ENCODE measurements at regions not wholly inside any gene's neighbourhood (a gene's known extent, or its start where the extent isn't known, plus 50 kb on each side); places are given as distances from the start of the nearest gene placed in this dataset.
"Not testable (repeated sequence)": the region's sequence is repeated elsewhere in the genome, so short reads cannot be mapped to it uniquely, and the experiment has no call there.

DNA sequence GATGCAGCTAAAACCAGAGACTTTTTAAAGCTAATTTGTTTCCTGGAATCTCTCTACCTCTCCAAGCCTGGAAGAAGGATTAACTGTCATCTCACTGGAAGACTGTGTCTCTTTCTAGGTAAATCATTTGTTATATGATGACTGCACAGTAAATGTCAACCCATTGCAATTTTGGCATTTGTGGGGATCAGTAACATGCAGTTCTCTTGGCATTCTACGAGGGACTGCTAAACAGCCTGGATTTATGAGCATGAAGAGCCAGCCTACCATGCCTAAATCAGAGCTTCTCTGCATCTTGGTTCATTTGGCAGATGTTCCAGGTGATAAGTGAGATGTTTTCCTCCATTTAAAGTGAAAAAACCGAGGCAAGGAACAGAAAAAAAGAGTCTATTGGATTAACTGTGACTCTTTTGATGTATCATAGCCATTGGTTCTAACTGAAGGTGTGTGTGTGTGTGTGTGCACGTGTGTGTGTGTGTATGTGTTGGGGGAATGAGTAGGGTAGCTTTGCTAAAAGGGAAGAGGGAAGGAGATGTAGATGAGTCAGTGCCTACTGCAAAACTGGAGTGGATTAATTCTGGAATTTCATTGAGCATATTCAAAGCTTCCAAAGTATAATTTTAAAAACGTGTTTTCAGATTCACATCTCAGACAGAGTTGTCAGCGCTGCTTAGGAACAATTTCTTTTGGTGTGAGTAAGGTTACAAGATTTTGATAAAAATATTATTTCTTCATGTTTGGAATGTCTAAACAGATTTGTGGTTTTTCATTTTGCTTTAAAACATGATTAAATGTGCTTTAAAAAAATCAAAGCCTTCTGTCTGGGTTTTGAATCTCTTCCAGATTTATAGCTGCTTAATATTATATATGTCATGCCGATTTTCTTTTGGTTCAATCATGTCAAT lies 123.2 kb upstream of the LNX1 start:
- H3K27me3 Mint-ChIP-seq = peaks cover 47% of the 10 kb centered on the region
- ATAC-seq (no peak), DNase-seq (no peak)
- H3K27ac Mint-ChIP-seq = no peak overlapping the region
- no peaks in the 10 kb centered on the region for H3K9me3 Mint-ChIP-seq
- no peaks in the 10 kb centered on the region for H3K4me1 Mint-ChIP-seq
- no peak overlapping the region for H3K4me3 Mint-ChIP-seq

DNA sequence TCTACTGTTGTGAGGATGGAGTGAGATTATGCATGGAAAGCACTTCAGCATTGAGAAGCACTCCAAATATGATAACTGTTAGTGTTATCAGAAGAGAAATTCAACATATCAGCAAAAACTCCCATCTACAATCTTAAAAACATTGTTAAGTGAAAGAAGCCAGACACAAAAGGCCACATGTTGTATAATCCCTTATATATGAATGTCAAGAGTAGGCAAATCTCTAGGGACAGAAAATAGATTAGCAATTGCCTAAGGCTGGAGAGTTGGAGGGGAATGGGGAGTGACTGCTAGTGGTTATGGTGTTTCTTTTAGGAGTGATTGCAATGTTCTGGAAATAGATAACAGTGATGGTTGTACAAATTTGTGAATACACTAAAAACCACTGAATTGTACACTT lies 122.5 kb upstream of the LNX1 start:
- no peak for ATAC-seq
- DNase-seq = no peak
- no peak overlapping the region for H3K4me3 Mint-ChIP-seq
- H3K4me1 Mint-ChIP-seq = no peaks in the 10 kb centered on the region
- H3K27ac Mint-ChIP-seq = peak overlapping the region in 1 of 2 donors; percentile 75
- peaks cover 45% of the 10 kb centered on the region for H3K27me3 Mint-ChIP-seq
- no peaks in the 10 kb centered on the region for H3K9me3 Mint-ChIP-seq

DNA sequence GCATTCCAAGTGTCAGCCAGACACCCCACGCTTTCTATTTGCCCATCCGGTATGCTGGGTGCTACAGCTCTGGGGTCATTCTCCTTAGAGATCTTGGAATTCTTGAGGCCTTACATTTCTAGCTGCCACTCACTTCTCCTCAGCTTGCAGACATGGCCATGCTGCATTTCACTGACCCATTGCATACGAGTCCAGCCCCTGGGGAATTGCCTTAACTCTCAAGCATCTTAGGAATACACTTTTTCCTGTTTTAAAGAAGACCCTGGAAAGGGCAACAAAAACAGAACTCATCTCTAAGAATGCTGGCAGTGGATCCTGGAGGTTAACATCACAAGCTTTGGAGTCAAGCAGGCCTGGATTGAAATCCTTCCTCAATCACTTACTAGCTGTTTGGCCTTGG lies 122.0 kb upstream of the LNX1 start:
- DNase-seq (no peak), ATAC-seq (no peak)
- no peak overlapping the region for H3K4me3 Mint-ChIP-seq
- H3K27me3 Mint-ChIP-seq = peaks cover 50% of the 10 kb centered on the region
- no peaks in the 10 kb centered on the region for H3K9me3 Mint-ChIP-seq
- H3K27ac Mint-ChIP-seq = no peak overlapping the region
- no peaks in the 10 kb centered on the region for H3K4me1 Mint-ChIP-seq

DNA sequence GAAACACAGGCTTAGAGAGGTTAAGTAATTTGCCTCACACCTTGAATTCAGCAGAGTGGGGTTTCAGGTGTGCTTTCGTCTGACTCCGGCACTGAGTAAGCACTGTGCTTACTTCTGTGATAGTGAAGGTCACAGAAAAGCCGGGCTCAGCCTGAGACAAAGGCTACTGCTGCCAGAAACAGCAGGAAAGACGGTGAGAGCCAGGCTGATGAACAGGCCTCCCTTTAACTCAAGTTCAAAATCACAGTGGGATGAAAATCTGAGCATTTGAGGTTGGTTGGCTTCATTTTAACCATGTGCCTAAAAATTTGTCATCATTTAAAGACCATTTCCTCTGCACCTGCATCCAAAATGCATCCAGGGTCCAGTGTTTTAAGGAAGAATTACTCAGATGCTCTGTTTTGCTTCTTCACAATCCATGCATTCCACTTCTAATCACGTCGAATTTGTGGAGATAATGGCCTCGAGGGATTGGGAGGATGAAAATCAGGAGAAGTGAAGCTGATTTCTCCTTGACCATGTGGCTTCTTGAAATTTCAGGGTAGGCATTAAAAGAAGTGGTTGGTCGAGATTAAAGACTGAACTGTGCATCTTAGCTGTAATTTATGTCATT lies 121.2 kb upstream of the LNX1 start:
- DNase-seq = no peak
- Mint-ChIP-seq H3K4me1 (no peaks in the 10 kb centered on the region), H3K9me3 (no peaks in the 10 kb centered on the region)

DNA sequence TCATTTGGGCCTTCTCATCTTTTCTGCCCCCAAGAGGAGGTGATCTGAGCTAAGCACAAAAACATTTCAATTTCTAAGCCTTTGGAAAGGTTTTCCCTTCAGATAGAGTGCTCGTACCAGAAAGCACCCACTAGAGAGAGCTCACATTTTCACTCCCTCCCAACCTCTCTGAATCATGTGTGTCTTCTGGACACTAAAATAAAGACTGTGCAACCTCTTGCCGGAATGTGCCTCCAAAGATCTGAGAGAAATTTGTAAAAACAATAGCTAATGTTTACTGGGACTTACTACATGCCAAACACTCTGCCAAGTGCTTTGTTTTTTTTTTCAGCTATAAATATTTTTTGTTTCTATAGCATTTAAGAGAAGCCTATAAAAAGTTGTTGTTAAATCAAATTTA lies 120.6 kb upstream of the LNX1 start:
- Mint-ChIP-seq H3K9me3 (no peaks in the 10 kb centered on the region), H3K4me1 (no peaks in the 10 kb centered on the region), H3K27ac (no peak overlapping the region), H3K27me3 (peaks cover 59% of the 10 kb centered on the region), H3K4me3 (no peak overlapping the region)
- DNase-seq (no peak), ATAC-seq (no peak)

More for the DNA sequence above, 121.2 kb upstream of the LNX1 start:
- Mint-ChIP-seq H3K4me3 (no peak overlapping the region), H3K27ac (no peak overlapping the region), H3K27me3 (peaks cover 58% of the 10 kb centered on the region)
- ATAC-seq = no peak

DNA sequence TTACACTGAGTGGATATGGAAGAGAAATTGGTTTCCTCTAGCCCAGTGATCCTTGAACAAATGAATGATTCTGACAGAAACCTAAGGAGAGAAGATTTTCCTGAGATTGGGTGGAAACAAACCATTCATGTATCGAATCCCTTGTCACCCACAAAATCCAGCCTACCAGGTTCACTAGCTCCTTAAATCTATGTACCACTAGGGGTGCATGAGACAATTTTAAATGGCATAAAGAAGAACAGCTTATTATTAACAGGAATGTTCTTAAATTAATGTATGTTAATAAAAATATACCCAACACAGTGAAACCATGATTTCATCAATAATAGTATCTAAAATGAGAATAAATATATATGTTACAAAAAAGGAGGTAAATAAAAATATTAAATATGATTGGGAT lies 118.4 kb upstream of the LNX1 start:
- Mint-ChIP-seq H3K27ac (no peak overlapping the region), H3K4me1 (no peaks in the 10 kb centered on the region), H3K9me3 (no peaks in the 10 kb centered on the region), H3K4me3 (no peak overlapping the region), H3K27me3 (peaks cover 68% of the 10 kb centered on the region)
- DNase-seq = no peak
- no peak for ATAC-seq

DNA sequence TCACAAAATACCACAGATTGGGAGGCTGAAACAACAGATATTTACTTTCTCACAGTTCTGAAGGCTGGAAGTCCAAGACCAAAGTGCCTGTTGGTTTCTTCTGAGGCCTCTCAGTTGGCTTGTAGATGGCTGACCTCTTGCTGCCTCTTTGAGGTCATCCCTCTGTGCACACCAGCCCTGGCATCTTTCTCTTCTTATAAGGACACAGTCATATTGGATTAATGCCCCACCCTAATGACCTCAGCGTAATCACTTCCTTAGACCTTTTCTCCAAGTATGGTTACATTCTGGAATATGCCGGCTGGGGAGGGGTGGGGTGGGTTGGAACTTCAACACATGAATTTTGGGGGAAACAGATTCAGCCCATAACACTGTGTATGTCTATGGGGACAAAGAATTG lies 116.2 kb upstream of the LNX1 start:
- H3K4me1 Mint-ChIP-seq = peaks cover 10% of the 10 kb centered on the region
- H3K27me3 Mint-ChIP-seq = peaks cover 66% of the 10 kb centered on the region
- no peak for DNase-seq
- no peaks in the 10 kb centered on the region for H3K9me3 Mint-ChIP-seq
- H3K4me3 Mint-ChIP-seq = no peak overlapping the region
- ATAC-seq = no peak
- H3K27ac Mint-ChIP-seq = no peak overlapping the region

DNA sequence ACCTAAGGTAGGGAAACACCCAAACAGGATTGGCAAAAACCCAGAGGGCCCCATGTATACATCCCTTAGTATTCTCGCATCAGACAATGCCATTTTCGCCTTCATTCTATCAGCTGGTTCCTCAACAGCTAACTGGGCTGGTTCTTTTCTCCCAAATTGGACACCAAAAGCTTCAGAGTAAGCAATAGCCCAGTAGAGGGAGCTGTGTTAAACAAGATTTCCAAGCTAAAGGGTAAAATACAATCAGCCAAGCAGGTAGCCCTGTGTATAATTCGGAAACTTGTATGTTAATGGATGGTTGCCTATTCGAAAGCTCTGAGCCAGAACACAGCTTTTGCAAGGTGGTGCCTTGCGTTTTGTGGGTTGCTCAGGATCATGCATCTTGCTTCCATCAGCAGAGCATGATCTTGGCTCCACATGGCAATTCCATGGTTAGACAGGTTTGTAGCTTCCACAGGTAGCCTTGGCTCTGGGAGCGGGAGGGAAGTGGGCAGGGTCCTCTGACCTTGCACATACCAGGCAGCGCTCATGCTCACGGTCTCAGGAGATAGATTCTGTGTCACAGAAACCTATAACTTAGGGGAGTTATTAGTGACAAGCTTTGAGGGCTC lies 115.2 kb upstream of the LNX1 start:
- no peaks in the 10 kb centered on the region for H3K9me3 Mint-ChIP-seq
- DNase-seq (no peak), ATAC-seq (no peak)
- H3K27ac Mint-ChIP-seq = no peak overlapping the region
- no peak overlapping the region for H3K4me3 Mint-ChIP-seq
- H3K4me1 Mint-ChIP-seq = peaks cover 13% of the 10 kb centered on the region
- H3K27me3 Mint-ChIP-seq = peaks cover 61% of the 10 kb centered on the region

DNA sequence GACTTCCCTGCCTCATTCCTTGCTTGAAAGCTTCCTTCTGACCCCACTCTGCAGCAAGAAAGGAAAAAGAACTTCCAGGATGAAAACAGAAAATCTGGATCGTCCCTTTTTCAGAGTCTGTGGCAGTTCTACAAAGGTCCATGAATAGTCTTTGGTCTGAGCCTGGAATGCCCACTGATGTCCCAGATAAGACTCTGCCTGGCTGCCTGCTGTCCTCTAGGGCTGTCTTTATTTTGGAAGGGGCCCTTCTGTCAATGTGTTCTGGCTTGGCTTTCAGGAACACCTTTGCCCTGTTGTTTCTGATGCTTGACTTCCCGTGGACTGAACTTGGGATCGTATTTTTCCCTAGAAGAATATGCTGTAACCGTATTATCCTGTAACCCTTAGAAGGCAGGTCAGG lies 114.7 kb upstream of the LNX1 start:
- no peak for ATAC-seq
- H3K4me1 Mint-ChIP-seq = peaks cover 13% of the 10 kb centered on the region

DNA sequence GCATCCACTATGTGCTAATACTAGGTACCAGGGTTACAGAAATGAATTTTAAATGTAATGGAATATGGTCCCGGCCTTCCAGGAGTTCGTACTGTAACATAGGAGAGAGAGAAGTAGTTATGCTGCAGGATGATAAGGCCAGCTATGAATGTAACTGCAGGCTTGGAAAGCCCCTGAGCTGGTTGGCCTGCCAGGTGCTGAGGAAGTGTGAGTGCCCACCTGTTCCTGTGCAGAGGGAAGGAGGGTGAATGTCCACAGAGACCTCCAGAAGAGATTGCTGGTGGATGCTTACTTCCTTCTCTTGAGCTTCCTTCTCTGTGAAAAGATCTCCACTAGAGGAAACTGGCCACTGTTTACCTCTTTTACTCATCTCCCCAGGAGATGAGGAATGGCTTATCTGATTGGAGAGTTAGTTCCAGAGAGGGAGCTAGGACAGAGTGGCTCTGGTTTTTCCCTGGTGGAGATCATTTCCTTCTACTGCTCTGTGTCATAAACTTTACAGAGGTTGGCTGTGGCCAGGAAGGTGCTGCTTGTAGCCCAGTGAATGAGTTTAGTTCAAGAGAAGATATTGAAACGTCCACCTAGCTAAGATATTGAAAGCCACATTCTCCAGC lies 114.0 kb upstream of the LNX1 start:
- Mint-ChIP-seq H3K27ac (no peak overlapping the region), H3K4me1 (peaks cover 13% of the 10 kb centered on the region), H3K27me3 (peaks cover 66% of the 10 kb centered on the region), H3K9me3 (no peaks in the 10 kb centered on the region), H3K4me3 (no peak overlapping the region)
- DNase-seq (no peak), ATAC-seq (no peak)

More for the DNA sequence above, 114.7 kb upstream of the LNX1 start:
- DNase-seq = no peak
- no peak overlapping the region for H3K27ac Mint-ChIP-seq
- H3K4me3 Mint-ChIP-seq = no peak overlapping the region
- H3K9me3 Mint-ChIP-seq = no peaks in the 10 kb centered on the region
- H3K27me3 Mint-ChIP-seq = peaks cover 61% of the 10 kb centered on the region

DNA sequence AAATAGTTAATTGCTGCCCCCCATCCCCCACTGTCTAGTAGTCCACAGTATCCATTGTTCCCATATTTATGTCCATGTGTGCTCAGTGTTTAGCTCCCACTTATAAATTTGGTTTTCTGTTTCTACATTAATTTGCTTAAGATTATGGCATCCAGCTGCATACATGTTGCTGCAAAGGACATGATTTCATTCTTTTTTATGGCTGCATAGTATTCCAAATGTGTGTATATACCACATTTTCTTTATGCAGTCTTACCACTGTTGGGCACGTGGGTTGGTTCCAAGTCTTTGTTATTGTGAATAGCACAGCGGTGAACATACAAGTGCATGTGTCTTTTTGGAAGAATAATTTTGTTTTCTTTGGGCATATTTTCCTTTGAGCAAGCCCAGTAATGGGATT lies 113.0 kb upstream of the LNX1 start:
- Mint-ChIP-seq H3K27ac (no peak overlapping the region), H3K4me1 (peaks cover 13% of the 10 kb centered on the region), H3K4me3 (no peak overlapping the region), H3K9me3 (no peaks in the 10 kb centered on the region), H3K27me3 (peaks cover 66% of the 10 kb centered on the region)
- no peak for DNase-seq
- ATAC-seq = no peak

DNA sequence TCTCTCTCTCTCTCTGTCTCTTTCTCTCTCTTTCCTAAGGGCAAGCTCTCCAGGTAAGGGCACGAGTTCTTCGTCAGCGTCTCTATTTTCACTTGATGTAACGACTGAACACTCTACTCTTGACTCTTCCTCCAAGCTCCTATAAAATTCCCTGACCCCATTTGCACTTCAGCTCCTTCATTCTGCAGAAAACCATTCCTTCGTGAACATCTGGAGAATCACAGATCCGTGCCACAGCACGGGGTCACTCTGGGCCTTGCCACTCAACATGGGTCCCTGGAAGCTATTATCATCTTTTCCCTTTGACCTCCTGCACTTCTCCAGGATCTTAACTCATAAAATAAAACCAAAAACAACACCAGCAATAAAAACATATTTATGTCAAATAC lies 112.0 kb upstream of the LNX1 start:
- Mint-ChIP-seq H3K27ac (peak overlapping the region in 1 of 2 donors; percentile 71), H3K4me3 (peak overlapping the region; percentile 40 to 79), H3K9me3 (no peaks in the 10 kb centered on the region), H3K27me3 (peaks cover 60% of the 10 kb centered on the region), H3K4me1 (peaks cover 13% of the 10 kb centered on the region)
- ATAC-seq (no peak), DNase-seq (no peak)

DNA sequence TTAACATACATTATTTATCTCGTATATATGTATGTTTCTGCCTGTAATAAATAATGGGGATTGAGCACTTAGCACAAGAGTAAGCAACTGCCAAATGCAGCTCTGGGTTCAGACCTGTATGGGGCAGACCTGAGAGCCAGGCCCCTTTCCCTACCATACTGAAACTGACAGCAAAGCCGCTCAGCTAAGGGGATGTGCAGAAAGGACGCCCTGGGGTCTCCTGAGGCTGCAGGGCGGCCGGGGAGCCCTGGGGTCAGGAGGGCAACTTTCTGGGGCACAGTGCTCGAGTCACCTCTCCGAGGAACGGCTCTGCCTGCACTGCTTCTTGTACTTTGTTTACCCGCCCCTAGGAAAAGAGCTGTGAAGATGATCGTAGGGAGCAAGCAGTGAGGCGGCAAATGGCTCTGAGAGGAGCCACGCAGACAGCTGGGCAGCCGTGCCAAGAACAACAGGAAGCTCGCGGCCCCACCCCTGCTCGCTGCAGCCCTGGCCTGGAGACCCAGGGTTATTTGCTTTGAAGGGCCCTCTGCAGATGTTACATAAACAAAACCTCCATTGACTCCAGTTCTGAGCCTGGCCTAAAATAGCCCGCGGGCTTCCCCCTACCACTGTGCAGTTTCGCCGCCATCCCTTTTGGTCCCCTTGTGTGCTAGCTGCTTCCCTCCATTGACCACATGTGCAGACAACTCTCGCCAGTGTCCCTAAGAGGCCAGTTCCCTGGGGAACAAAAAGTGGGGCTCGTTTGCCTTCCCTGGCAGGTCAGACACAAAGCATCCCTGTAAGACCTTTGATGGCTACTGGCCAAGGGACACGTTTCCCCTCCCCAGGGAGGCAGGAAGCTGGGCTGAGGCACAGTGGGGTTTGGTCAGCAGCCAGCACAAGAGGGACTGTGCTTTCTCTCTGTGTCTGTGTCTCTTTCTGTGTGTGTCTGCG lies 111.3 kb upstream of the LNX1 start:
- H3K27me3 Mint-ChIP-seq = peaks cover 54% of the 10 kb centered on the region
- peak overlapping the region; percentile 67 to 71 for H3K27ac Mint-ChIP-seq
- peak overlapping the region; percentile 40 to 79 for H3K4me3 Mint-ChIP-seq
- ATAC-seq = peak; percentile 75
- no peaks in the 10 kb centered on the region for H3K9me3 Mint-ChIP-seq
- peaks cover 13% of the 10 kb centered on the region for H3K4me1 Mint-ChIP-seq
- peak; percentile 3 to 12 for DNase-seq

DNA sequence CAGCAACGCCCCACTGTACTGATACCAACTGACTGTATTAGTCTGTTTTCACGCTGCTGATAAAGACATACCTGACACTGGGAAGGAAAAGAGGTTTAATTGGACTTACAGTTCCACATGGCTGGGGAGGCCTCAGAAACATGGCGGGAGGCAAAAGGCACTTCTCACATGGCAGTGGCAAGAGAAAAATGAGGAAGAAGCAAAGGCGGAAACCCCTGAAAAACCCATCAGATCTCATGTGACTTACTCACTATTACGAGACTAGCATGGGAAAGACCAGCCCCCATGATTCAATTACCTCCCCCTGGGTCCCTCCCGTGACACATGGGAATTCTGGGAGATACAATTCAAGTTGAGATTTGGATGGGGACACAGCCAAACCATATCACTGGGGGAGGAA lies 110.0 kb upstream of the LNX1 start:
- H3K4me1 Mint-ChIP-seq = peaks cover 13% of the 10 kb centered on the region
- H3K27ac Mint-ChIP-seq, ATAC-seq: not testable (repeated sequence)

DNA sequence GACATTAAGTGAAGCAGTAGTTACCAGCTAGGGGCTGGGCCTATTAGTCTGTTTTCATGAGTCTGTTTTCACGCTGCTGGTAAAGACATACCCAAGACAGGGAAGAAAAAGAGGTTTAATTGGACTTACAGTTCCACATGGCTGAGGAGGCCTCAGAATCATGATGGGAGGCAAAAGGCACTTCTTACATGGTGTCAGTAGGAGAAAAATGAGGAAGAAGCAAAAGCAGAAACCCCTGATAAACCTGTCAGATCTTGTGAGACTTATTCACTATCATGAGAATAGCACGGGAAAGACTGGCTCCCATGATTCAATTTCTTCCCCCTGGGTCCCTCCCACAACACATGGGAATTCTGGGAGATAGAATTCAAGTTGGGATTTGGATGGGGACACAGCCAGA lies 108.0 kb upstream of the LNX1 start:
- not testable (repeated sequence) for H3K9me3 Mint-ChIP-seq, H3K27ac Mint-ChIP-seq, H3K4me3 Mint-ChIP-seq, DNase-seq, ATAC-seq
- Mint-ChIP-seq H3K27me3 (peaks cover 39% of the 10 kb centered on the region), H3K4me1 (peaks cover 13% of the 10 kb centered on the region)

More for the DNA sequence above, 110.0 kb upstream of the LNX1 start:
- not testable (repeated sequence) for DNase-seq, H3K9me3 Mint-ChIP-seq, H3K4me3 Mint-ChIP-seq
- peaks cover 48% of the 10 kb centered on the region for H3K27me3 Mint-ChIP-seq
